ENCODE measurements at regions not wholly inside any gene's neighbourhood (a gene's known extent, or its start where the extent isn't known, plus 50 kb on each side); places are given as distances from the start of the nearest gene placed in this dataset.

DNA sequence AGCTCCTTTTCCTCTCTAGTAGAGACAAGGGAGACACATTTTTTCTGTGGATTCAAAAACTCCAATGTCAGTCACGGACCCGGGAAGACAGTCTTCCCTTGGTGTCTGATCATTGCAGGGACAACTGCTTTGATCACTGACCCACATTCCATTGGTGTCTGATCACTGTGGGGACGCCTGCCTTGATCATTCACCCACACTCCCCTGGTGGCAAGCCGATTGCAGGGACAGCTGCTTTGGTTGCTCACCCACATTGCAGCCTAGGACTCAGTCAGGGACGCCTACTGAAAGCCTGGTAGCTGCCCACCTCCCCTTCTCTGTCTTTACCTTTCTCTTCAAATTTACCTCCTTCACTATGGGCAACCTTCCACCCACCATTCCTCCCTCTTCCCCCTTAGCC lies 206.6 kb upstream of the DUSP10 start:
- CTCF ChIA-PET = no interaction called here
- no peaks in the 10 kb centered on the region for H3K4me1 Mint-ChIP-seq
- no peak overlapping the region for H3K4me3 Mint-ChIP-seq
- H3K36me3 Mint-ChIP-seq (ENCODE audit: low read depth) = peaks cover 4% of the 10 kb centered on the region
- H3K27ac Mint-ChIP-seq = no peak overlapping the region
- intact Hi-C loops (cut with micrococcal nuclease) = no loop called here
- ATAC-seq (ENCODE audit: low read depth) (no peak), DNase-seq (no peak)
- peaks cover 13% of the 10 kb centered on the region for H3K9me3 Mint-ChIP-seq
- no peaks in the 10 kb centered on the region for H3K27me3 Mint-ChIP-seq
- TF ChIP-seq, protein P1, sequence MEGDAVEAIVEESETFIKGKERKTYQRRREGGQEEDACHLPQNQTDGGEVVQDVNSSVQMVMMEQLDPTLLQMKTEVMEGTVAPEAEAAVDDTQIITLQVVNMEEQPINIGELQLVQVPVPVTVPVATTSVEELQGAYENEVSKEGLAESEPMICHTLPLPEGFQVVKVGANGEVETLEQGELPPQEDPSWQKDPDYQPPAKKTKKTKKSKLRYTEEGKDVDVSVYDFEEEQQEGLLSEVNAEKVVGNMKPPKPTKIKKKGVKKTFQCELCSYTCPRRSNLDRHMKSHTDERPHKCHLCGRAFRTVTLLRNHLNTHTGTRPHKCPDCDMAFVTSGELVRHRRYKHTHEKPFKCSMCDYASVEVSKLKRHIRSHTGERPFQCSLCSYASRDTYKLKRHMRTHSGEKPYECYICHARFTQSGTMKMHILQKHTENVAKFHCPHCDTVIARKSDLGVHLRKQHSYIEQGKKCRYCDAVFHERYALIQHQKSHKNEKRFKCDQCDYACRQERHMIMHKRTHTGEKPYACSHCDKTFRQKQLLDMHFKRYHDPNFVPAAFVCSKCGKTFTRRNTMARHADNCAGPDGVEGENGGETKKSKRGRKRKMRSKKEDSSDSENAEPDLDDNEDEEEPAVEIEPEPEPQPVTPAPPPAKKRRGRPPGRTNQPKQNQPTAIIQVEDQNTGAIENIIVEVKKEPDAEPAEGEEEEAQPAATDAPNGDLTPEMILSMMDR (IDR thresholded peaks at IDR 0.05) = no peak
- POLR2A ChIA-PET = no interaction called here

GRCh38 chr1:221947731-221948130 lies 205.8 kb upstream of the DUSP10 start:
- CTCF ChIA-PET = no interaction called here
- Mint-ChIP-seq H3K27me3 (no peaks in the 10 kb centered on the region), H3K36me3 (ENCODE audit: low read depth) (peaks cover 4% of the 10 kb centered on the region), H3K27ac (no peak overlapping the region), H3K9me3 (peaks cover 13% of the 10 kb centered on the region), H3K4me1 (no peaks in the 10 kb centered on the region), H3K4me3 (no peak overlapping the region)
- DNase-seq = no peak
- ATAC-seq (ENCODE audit: low read depth) = no peak
- POLR2A ChIA-PET = no interaction called here
- TF ChIP-seq, protein P1 (IDR thresholded peaks at IDR 0.05) = no peak
- intact Hi-C loops (cut with micrococcal nuclease) = no loop called here

- ChIA-PET POLR2A (no interaction called here), CTCF (no interaction called here)
- H3K27ac Mint-ChIP-seq = no peak overlapping the region
- H3K4me3 Mint-ChIP-seq = no peak overlapping the region
- no peaks in the 10 kb centered on the region for H3K27me3 Mint-ChIP-seq
- TF ChIP-seq, protein P1 (IDR thresholded peaks at IDR 0.05) = no peak
- no peak for DNase-seq
- peaks cover 4% of the 10 kb centered on the region for H3K36me3 Mint-ChIP-seq (ENCODE audit: low read depth)
- H3K9me3 Mint-ChIP-seq = peaks cover 13% of the 10 kb centered on the region
- H3K4me1 Mint-ChIP-seq = no peaks in the 10 kb centered on the region
- intact Hi-C loops (cut with micrococcal nuclease) = no loop called here
- ATAC-seq (ENCODE audit: low read depth) = no peak
Measured at GRCh38 chr1:221946768-221947167, 204.9 kb upstream of the DUSP10 start.

GRCh38 chr1:221945669-221946068 lies 203.8 kb upstream of the DUSP10 start:
- TF ChIP-seq, protein P1 (IDR thresholded peaks at IDR 0.05) = no peak
- no peak for DNase-seq
- H3K9me3 Mint-ChIP-seq = peaks cover 13% of the 10 kb centered on the region
- no peak overlapping the region for H3K27ac Mint-ChIP-seq
- peaks cover 6% of the 10 kb centered on the region for H3K4me1 Mint-ChIP-seq
- no peak overlapping the region for H3K4me3 Mint-ChIP-seq
- POLR2A ChIA-PET = no interaction called here
- intact Hi-C loops (cut with micrococcal nuclease) = no loop called here
- no peaks in the 10 kb centered on the region for H3K27me3 Mint-ChIP-seq
- no peak for ATAC-seq (ENCODE audit: low read depth)
- CTCF ChIA-PET = no interaction called here
- H3K36me3 Mint-ChIP-seq (ENCODE audit: low read depth) = peaks cover 4% of the 10 kb centered on the region

DNA sequence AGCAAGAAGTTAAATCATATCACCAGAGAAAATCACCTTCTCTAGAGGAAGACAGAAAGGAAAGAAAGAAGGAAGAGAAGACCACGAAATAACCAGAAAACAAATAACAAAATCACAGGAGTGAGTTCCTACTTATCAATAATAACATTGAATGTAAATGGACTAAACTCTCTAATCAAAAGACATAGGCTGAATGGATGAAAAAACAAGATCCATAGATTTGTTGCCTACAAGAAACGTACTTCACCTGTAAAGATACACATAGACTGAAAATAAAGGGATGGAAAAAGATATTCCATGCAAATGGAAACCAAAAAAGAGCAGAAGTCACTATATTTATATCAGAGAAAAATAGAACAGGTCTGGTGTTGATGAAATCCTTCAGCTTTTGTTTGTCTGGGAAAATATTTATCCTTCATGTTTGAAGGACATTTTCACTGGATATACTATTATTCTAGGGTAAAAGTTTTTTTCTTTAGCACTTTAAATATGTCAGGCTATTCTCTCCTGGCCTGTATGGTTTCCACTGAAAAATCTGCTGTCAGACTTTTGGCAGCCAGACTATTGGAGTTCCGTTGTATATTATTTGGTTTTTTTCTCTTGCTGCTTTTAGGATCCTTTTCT lies 202.5 kb upstream of the DUSP10 start:
- Mint-ChIP-seq H3K9me3 (peaks cover 13% of the 10 kb centered on the region), H3K27me3 (no peaks in the 10 kb centered on the region), H3K4me3 (no peak overlapping the region), H3K27ac (no peak overlapping the region), H3K4me1 (peaks cover 19% of the 10 kb centered on the region), H3K36me3 (ENCODE audit: low read depth) (peaks cover 4% of the 10 kb centered on the region)
- CTCF ChIA-PET = no interaction called here
- POLR2A ChIA-PET = no interaction called here
- ATAC-seq (ENCODE audit: low read depth) (no peak), DNase-seq (no peak)
- intact Hi-C loops (cut with micrococcal nuclease) = no loop called here
- TF ChIP-seq, protein P1 (IDR thresholded peaks at IDR 0.05) = no peak
